Femur (tissue), 1 donor: ENCODE measurements at regions not wholly inside any gene's neighbourhood (a gene's known extent, or its start where the extent isn't known, plus 50 kb on each side); places are given as distances from the start of the nearest gene placed in this dataset.

Source experiments
- DNase-seq: peaks from one replicate; pipeline ENCODE4 v3.0.0-alpha.2; 2017

DNA sequence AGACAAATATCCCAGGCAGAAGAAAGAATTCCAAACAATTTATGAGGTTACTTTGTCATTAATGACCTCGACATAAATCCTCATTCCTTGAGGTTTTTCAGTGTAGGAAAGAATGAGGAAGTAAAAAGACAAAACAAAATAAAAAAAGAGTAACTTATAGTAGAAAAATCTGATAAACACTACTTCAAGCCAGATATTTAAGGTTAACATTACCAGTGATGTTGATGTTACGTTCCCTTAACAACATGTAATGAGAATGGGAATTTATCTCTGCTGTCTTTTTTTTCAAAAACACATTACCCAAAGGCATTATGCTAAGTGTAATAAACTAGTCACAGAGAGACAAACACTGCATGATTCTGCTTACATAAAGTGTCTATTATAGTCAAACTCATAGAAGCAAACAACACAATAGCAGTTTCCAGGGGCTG, 935.1 kb downstream of the SLITRK1 start:
- DNase-seq = no peak

GRCh38 chr13:82938644-82939043, 943.6 kb downstream of the SLITRK1 start:
- DNase-seq = no peak

DNA sequence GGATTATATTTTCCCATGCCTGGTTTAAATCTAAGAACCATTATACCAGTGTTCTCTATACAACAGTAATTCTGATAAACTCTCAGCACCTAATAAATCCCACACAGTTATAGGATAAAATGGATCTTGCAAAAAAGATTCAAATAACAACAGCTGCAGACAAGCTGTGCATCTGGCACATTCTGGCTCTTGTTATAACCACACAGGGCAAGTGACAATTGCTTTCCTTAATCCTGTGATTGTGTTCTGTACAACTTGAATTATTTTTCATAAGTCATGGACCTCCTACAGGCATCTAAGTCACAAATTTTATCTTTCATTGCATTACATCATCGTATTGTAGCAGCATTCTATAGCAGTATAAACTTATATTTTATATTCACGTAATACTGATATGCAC, 948.3 kb downstream of the SLITRK1 start:
- no peak for DNase-seq

DNA sequence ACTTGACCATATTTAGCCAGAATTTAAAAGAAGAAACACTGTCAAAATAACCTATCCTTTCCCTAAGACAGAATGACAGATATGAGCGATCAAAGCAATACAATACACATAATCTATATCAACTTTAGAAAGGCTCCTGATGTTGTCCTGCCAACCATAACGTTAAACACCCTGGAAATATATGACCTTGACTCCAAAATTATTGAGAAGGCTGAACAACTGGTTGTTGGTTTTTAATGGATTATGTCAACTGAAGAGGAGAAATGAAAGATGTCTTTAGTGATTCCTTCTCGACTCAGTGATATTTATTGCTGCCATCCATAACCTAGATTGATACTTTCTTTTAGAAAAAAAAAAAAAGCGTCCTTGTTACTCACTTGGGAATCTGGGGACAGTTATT, 957.2 kb downstream of the SLITRK1 start:
- no peak for DNase-seq

- no peak for DNase-seq
These were observed 964.3 kb downstream of the SLITRK1 start for GRCh38 chr13:82917984-82918383.

- no peak for DNase-seq
These were observed 969.7 kb downstream of the SLITRK1 start for GRCh38 chr13:82912564-82912963.

GRCh38 chr13:82905071-82905470, 977.2 kb downstream of the SLITRK1 start:
- DNase-seq = no peak

- DNase-seq = no peak
These were observed 981.8 kb downstream of the SLITRK1 start for GRCh38 chr13:82900453-82900852.

GRCh38 chr13:82898586-82898985, 983.7 kb downstream of the SLITRK1 start:
- no peak for DNase-seq

- DNase-seq = no peak
These were observed 1002.4 kb downstream of the SLITRK1 start for GRCh38 chr13:82879921-82880320.

DNA sequence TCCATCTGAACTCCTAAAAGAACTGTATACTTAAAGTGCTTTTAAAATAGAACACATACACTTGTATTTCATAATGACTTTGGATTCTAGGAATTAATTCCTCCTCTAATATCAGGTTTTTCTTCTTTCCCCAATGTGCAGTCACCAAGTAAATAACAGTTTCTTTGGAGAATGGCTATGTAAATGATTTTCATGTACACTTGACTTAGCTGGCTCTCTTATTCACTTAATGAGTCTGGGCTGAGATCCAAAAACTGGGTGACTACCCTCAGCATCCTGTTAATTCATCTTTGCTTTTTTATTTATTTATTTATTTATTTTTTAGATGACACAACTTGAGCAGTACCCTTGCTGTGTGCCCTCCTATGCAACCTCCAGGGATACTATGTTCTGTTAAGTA, 1003.7 kb downstream of the SLITRK1 start:
- no peak for DNase-seq

DNA sequence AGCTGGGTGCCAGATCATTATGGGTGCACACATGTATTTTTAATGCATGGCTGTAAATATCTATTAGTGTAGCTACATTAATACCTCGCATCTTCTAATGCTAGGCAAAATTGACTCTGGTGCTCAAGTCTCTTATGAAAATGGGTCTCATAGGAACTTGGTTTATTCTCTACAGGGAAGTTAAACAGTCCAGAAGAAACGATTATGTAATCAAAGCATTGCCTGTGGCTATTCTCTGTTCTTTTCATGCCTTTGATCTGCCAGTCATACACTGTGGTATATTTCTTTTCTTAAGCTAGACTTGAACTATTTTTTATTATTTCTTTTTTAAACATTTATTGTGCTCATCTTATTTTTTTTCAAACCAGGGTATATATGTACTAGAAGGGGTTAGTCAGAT, 1015.0 kb downstream of the SLITRK1 start:
- DNase-seq = no peak

- no peak for DNase-seq
These were observed 1031.6 kb downstream of the SLITRK1 start for GRCh38 chr13:82850644-82851043.

- DNase-seq = no peak
These were observed 1033.5 kb downstream of the SLITRK1 start for GRCh38 chr13:82848766-82849165.

- no peak for DNase-seq
These were observed 1034.7 kb downstream of the SLITRK1 start for GRCh38 chr13:82847595-82847994.

GRCh38 chr13:82833923-82834322, 1048.4 kb downstream of the SLITRK1 start:
- DNase-seq = no peak

DNA sequence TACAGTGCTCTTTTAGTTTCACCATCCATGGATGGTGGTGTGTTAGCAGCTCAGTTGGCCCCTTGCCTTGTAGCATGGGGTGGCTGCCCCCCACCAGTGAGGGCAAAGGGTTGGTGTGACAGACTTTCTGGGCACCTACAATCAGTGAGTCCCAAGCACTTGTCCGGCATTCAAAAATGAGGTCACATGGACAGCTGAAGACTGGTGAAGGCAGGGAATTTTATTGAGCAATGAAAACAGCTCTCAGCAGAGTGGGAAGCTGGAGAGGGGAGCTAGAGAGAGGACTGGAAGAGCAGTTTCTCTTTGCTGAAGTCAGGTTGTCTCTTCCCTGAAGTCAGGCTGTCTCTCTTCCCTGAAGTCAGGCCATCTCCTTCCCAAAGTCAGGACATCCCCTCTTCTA, 1053.2 kb downstream of the SLITRK1 start:
- no peak for DNase-seq

GRCh38 chr13:82827724-82828123, 1054.5 kb downstream of the SLITRK1 start:
- DNase-seq = no peak

DNA sequence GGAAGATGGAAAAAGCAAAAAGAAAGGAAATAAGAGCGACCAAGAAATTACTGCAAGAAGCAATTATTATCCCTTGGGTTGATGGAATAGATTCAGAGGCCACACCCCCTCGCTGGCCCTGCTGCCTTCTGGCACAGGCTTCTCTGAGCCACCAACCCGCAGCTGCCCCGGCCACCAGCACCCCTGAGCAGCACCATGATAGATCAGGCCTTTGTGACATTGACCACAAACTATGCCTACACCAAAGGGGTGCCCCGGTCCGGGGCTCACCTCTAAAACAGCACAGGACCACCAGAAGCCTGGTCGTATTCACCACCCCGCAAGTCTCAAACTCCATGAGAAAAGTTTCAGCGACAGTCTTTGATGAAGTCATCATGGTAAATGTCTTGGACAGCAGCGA, 1059.3 kb downstream of the SLITRK1 start:
- no peak for DNase-seq

- DNase-seq = no peak
These were observed 1065.1 kb downstream of the SLITRK1 start for GRCh38 chr13:82817133-82817532.

- no peak for DNase-seq
These were observed 1066.5 kb downstream of the SLITRK1 start for GRCh38 chr13:82815791-82816190.

DNA sequence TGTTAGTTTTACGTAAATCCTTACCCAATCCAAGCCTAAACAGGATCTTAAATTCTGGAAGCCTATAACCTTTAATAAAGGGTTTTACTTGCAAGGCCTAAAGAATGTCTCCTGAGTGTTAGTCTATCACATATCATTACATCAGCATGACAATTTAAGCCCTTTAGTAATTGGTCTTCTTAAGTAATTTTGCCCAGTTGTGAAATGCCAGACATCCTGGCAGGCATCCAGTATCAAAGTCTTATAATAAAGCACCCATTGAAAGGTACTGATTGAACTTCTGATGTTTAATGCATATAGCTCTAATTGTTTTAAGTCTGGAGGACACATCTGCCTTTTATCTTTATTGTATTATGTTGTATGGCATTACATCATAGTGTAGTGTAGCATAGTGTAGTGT, 1078.9 kb downstream of the SLITRK1 start:
- no peak for DNase-seq

DNA sequence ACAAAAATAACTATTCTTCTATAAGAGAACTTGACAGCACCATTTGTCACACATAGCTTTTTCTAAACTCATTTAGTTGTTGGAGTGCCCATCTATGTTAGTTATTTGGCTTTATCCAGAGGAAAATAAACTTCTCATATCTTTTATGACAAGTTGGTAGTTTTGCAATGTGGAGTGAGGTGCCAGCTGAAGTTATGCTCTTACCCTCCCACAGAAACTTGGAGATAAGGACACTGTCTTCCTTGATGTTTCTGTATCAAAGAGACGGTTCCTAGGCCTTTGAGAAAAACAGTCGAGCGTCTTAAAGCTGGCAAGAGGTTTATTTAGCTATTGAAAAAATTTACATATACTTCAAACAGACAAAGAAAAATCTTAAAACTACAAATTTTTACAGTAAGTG, 1079.7 kb downstream of the SLITRK1 start:
- no peak for DNase-seq

- no peak for DNase-seq
These were observed 1081.9 kb downstream of the SLITRK1 start for GRCh38 chr13:82800391-82800790.

DNA sequence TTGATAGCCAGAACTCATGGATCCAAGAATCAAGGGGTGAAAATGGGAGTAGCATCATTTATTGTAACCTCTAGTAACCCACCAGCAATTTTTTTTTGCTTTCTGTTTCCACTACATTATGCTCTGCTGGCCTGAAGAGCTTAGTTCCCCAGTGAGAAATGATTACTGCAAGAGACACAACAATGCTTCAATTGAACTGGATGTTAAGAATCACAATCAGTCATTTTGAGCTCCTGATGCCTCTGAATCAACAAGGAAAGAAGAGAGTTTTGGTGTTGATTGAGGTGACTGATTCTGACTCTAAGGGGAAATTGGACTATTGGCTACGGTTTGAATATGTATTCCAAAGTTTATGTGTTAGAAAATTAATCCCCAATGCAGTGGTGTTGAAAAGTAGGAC, 1084.4 kb downstream of the SLITRK1 start:
- no peak for DNase-seq

DNA sequence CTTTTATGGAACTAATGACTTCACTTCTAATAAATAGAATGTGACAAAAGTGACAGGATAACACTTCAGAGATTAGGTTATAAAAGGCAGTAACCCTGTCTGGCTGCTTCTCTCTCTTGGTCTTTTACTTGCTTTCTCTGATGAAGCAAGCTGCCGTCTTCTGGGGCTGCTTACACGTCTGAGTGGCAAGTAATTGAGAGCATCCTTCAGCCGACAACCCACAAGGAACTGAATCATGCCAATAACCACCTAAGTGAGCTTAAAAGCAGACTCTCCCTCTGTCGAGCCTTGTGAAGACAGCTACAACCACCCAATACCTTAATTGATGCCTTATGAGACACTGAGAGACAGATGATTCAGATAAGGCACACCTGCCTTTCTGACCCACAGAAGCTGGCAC, 1091.2 kb downstream of the SLITRK1 start:
- no peak for DNase-seq
